ENCODE measurements at regions not wholly inside any gene's neighbourhood (a gene's known extent, or its start where the extent isn't known, plus 50 kb on each side); places are given as distances from the start of the nearest gene placed in this dataset.

DNA sequence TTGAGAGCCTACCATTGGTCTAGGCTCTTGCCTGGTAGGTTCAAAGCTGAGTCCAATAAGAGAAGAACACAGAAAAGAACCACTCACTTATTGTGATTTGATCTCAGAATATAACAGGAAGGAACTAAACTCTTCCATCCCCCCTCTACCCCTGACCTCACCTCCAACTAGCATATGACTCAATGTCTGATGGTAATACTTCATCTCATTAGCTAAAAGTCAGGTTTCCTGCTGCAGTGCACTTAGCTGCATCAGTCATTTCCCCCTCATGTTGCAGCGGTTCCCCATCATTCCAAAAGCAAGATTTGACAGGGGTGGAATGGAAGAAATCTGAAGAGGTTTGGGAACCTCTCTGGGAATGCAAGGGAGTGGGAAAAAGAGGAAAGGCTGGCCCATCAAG, 289.5 kb downstream of the SMARCA1 start:
- TF ChIP-seq EZH2phosphoT487 (IDR thresholded peaks at IDR 0.05; ENCODE audit: low read length) (no peak), EZH2 (optimal IDR thresholded peaks at IDR 0.05; ENCODE audit: low read depth, low read length) (no peak)
- TF ChIP-seq, protein P1, sequence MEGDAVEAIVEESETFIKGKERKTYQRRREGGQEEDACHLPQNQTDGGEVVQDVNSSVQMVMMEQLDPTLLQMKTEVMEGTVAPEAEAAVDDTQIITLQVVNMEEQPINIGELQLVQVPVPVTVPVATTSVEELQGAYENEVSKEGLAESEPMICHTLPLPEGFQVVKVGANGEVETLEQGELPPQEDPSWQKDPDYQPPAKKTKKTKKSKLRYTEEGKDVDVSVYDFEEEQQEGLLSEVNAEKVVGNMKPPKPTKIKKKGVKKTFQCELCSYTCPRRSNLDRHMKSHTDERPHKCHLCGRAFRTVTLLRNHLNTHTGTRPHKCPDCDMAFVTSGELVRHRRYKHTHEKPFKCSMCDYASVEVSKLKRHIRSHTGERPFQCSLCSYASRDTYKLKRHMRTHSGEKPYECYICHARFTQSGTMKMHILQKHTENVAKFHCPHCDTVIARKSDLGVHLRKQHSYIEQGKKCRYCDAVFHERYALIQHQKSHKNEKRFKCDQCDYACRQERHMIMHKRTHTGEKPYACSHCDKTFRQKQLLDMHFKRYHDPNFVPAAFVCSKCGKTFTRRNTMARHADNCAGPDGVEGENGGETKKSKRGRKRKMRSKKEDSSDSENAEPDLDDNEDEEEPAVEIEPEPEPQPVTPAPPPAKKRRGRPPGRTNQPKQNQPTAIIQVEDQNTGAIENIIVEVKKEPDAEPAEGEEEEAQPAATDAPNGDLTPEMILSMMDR (IDR thresholded peaks at IDR 0.05; ENCODE audit: low read length), result no peak
- no peak for DNase-seq
- H3K36me3 ChIP-seq (replicated peaks; ENCODE audit: insufficient read depth, low read length), result no peaks in the 10 kb centered on the region
- H3F3A ChIP-seq (ENCODE audit: insufficient read depth, low read length), result no peaks in the 10 kb centered on the region
- H4K20me1 ChIP-seq (ENCODE audit: insufficient read depth, low read length), result no peaks in the 10 kb centered on the region
- no peak overlapping the region for H3K9ac ChIP-seq (ENCODE audit: low read length)
- H3K9me3 ChIP-seq (replicated peaks; ENCODE audit: insufficient read depth, low read length), result no peaks in the 10 kb centered on the region
- H3K79me2 ChIP-seq (ENCODE audit: low read length), result no peaks in the 10 kb centered on the region
- no peaks in the 10 kb centered on the region for H3K9me2 ChIP-seq (replicated peaks; ENCODE audit: insufficient read depth, low read length)
- H3K27me3 ChIP-seq (replicated peaks; ENCODE audit: insufficient read depth, low read length), result no peaks in the 10 kb centered on the region
- H3K27ac ChIP-seq (ENCODE audit: low read length), result no peak overlapping the region
- H2AFZ ChIP-seq (ENCODE audit: low read length), result no peak overlapping the region
- no peak overlapping the region for H3K4me3 ChIP-seq (ENCODE audit: low read length)
- no peak overlapping the region for H3K4me2 ChIP-seq (ENCODE audit: low read depth, low read length)
- no peaks in the 10 kb centered on the region for H3K4me1 ChIP-seq (ENCODE audit: low read length)

DNA sequence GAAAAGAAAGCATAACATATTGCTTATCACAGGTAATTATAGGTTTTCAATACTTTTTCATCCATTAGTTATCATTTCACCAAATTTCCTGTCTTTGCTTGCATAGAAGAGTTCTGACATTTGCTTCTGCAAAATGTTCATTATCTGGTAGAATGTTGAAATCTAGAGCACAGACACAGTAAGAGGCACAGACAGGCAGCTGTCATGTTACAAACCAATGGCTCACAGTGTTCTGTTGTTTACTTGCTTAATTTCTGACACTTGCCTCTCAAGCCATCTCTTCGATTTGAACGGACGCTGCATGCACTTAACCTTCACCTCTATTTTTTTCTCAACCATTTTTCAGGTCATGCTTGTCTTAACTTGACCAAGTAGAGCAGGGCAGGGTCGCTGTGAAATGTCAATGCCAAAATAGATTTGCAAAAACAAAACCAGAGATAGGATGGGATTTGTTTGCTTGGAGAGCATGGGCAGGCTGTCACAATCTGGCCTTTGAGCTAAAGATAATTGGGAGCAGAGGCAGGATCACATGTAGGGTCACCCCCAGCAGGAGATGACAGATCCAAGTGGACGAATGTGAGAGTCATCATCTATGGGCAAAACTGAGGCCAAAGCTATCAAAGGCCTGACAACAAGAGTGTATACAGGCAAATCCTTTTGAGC, 292.3 kb downstream of the SMARCA1 start:
- no peaks in the 10 kb centered on the region for H3K4me1 ChIP-seq (ENCODE audit: low read length)
- no peak overlapping the region for H3K4me3 ChIP-seq (ENCODE audit: low read length)
- no peak for DNase-seq
- TF ChIP-seq EZH2 (optimal IDR thresholded peaks at IDR 0.05; ENCODE audit: low read depth, low read length), result no peak
- TF ChIP-seq EZH2phosphoT487 (IDR thresholded peaks at IDR 0.05; ENCODE audit: low read length), result no peak
- TF ChIP-seq, protein P1 (IDR thresholded peaks at IDR 0.05; ENCODE audit: low read length), result no peak
- H2AFZ ChIP-seq (ENCODE audit: low read length), result no peak overlapping the region
- H3K79me2 ChIP-seq (ENCODE audit: low read length), result no peaks in the 10 kb centered on the region
- H3K9me3 ChIP-seq (replicated peaks; ENCODE audit: insufficient read depth, low read length), result no peaks in the 10 kb centered on the region; the same call in 1 of the 2 replicates
- H3K27me3 ChIP-seq (replicated peaks; ENCODE audit: insufficient read depth, low read length), result no peaks in the 10 kb centered on the region
- H3K9ac ChIP-seq (ENCODE audit: low read length), result no peak overlapping the region
- no peaks in the 10 kb centered on the region for H4K20me1 ChIP-seq (ENCODE audit: insufficient read depth, low read length)
- no peak overlapping the region for H3K27ac ChIP-seq (ENCODE audit: low read length)
- H3K4me2 ChIP-seq (ENCODE audit: low read depth, low read length), result no peak overlapping the region
- no peaks in the 10 kb centered on the region for H3F3A ChIP-seq (ENCODE audit: insufficient read depth, low read length)
- H3K36me3 ChIP-seq (replicated peaks; ENCODE audit: insufficient read depth, low read length), result no peaks in the 10 kb centered on the region
- H3K9me2 ChIP-seq (replicated peaks; ENCODE audit: insufficient read depth, low read length), result no peaks in the 10 kb centered on the region

DNA sequence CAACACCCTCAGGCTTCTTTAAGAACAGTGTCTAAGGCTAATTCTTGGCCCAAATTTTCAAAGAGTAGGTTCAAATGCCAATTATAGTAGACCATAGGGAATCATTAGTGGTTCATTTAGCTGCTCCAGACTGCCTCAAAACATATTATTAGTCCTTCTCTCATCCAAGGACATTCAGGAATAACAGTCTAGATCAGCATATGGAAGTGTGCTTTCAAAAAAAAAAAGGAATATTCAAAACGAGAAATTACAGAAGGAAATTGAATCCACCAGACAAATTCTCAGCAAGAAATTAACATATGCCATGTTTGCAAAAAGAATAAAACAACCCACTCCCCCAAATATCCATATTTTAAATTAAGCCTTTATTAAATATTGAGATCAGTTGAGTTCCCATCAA, 293.1 kb downstream of the SMARCA1 start:
- no peaks in the 10 kb centered on the region for H3F3A ChIP-seq (ENCODE audit: insufficient read depth, low read length)
- no peaks in the 10 kb centered on the region for H3K36me3 ChIP-seq (replicated peaks; ENCODE audit: insufficient read depth, low read length)
- no peak overlapping the region for H3K27ac ChIP-seq (ENCODE audit: low read length)
- H3K9ac ChIP-seq (ENCODE audit: low read length), result no peak overlapping the region
- H2AFZ ChIP-seq (ENCODE audit: low read length), result no peak overlapping the region
- H3K27me3 ChIP-seq (replicated peaks; ENCODE audit: insufficient read depth, low read length), result no peaks in the 10 kb centered on the region
- H3K4me1 ChIP-seq (ENCODE audit: low read length), result no peaks in the 10 kb centered on the region
- H3K4me3 ChIP-seq (ENCODE audit: low read length), result no peak overlapping the region
- no peaks in the 10 kb centered on the region for H3K79me2 ChIP-seq (ENCODE audit: low read length)
- H3K9me2 ChIP-seq (replicated peaks; ENCODE audit: insufficient read depth, low read length), result no peaks in the 10 kb centered on the region
- H4K20me1 ChIP-seq (ENCODE audit: insufficient read depth, low read length), result no peaks in the 10 kb centered on the region
- H3K9me3 ChIP-seq (replicated peaks; ENCODE audit: insufficient read depth, low read length), result no peaks in the 10 kb centered on the region; the same call in 1 of the 2 replicates
- no peak for DNase-seq
- no peak overlapping the region for H3K4me2 ChIP-seq (ENCODE audit: low read depth, low read length)
- TF ChIP-seq EZH2phosphoT487 (IDR thresholded peaks at IDR 0.05; ENCODE audit: low read length), result no peak
- TF ChIP-seq EZH2 (optimal IDR thresholded peaks at IDR 0.05; ENCODE audit: low read depth, low read length), result no peak
- TF ChIP-seq, protein P1 (IDR thresholded peaks at IDR 0.05; ENCODE audit: low read length), result no peak
